HG03280 (cell line): ENCODE measurements at regions not wholly inside any gene's neighbourhood (a gene's known extent, or its start where the extent isn't known, plus 50 kb on each side); places are given as distances from the start of the nearest gene placed in this dataset.

Source experiments
- ATAC-seq: cut with Tn5 transposase; IDR thresholded peaks from one replicate; pipeline ENCODE4 v1.9.1; 2021; ENCODE audit warnings: mild to moderate bottlenecking, moderate library complexity; ENCODE audit not compliant: unreplicated experiment

DNA sequence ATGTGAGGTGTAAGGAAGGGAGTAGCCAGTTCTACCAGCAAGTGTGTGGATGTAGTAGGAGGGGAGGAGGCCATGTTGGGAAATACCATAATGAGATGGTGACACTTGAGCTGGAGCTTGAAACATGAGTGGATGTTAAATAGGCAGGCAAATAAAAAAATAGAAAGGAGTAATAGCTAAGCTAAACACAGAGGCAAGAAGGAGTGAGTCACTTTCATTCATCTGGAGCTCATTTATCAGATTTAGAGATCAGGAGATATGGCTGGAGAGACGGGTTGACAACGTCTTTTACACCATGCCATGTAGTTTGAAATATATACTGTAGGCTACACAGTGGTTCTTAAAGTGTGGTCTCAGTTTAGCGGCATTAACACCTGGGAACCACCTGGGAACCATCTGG is 390.5 kb downstream of the DIPK2A start:
- ATAC-seq, result no peak

DNA sequence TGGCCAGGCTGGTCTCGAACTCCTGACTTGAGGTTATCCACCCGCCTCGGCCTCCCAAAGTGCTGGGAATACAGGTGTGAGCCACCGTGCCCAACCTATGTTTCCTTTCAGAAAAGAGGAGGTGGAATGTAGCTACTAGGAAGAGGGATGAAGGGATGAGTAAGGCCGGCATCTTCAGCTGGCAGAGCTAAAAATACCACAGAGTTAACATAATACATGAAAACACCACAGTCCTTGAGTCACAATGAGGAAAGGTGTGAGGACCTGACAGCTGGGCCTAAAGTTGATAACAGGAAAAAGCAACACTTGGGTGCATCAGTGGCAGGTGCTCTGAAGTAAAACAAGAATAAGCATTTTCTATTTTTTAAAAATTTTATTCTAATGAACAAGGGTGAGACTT is 392.2 kb downstream of the DIPK2A start:
- ATAC-seq, result no peak

DNA sequence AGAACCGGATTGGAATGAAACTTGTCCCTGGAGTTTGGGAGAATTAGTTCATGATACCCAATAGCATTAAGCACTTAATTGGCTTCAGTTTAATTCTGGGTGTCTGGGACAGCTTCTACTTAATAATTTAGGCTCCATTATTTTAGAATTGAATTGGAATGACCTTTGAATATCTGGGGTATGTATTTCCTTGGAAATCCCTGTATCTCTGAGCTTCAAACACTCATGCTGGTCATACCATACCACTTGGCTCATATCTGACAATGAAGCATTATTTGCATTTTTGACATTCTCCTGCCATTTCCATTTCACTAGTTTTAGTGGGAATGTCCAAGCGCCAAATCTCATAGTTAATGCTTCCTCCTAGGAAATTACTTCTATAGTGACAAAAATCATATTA is 393.1 kb downstream of the DIPK2A start:
- ATAC-seq, result no peak

DNA sequence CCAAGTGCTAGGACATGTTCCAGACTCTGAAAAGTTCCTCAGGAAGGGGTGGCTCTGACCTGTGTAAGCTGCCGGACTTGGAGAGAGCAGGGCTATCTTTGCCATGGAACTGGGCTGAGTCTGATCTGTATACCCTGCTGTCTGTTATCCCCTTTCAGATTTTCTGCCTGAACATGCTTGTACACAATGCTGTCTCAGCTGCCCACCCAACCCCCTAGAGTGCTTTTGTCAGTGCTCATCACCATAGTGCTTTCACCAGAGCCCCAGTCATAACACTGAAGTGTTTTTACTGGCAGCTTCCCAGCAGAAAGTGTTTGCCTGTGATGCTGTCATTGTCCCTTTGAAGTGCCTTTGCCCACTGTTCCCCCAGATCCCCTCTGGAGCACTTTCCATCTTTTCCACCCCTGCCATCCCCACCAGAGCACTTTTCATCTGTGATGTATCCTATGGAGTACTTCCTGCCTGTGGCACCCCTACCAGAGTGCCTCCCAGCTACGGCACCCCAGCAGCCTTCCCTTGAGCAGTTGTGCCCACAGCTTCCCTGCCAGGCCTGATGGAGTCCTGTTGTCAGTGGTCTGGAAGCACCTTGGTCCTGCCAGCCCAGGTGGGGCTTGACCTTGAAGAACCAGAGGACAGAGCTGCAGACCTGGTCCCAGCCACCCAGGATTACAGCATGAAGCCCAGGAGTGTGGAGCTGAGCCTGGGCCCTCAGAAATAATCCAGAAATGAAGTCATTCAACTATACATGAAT is 397.7 kb downstream of the DIPK2A start:
- no peak for ATAC-seq

DNA sequence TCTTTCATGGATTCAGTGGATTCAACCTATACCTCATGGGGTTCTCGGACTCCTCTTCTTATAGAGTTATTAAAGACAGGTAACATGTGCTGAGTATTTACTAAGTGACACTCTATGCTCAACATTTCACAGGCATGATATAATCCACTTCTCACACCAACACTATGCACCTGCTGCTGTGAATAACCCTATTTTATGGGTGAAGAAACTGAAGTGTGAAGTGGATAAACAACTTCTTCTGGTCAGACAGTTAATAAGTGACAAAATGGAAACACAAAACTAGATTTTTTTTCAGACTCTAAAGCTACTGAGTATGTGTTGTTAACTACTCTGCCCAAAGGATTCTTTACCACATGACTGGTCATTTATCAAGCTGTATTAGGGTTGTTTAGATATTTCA is 403.5 kb downstream of the DIPK2A start:
- ATAC-seq, result no peak

DNA sequence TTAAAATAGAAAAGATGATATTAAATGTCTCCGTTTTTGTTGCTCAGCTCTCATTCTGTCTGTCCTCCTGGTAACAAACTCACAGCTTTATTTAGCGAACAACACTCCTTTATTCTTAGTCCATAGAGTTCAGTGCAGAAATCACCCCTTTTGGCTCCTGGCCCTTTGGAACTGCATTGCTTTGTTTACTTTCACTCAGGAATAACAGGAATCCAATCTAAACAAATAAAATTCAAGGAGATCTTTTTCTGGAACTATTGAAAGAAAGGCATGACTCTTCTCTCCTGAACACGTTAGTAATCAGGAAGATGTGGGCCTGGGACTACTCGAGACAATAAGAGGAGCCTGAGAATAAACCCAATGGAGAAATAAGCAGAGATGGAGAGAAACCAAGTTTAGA is 409.2 kb downstream of the DIPK2A start:
- ATAC-seq, result no peak

DNA sequence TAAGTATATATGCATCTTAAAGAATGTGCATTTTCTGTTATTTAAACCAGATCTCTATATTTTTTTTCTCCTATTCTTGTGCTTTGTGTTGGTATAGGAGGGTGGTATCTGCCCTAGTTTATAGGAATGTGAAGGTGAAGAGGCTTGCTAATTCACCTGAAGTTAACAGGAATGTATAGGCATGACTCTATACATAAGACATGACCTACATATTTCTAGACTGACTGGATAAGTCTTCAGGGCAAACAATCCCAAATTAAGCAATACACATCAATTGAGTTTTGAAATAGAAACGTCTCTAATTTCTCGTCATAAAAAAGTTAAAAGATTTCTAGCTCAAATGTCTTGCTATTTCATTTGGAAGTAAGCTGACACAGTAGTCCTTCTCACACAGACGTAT is 410.0 kb downstream of the DIPK2A start:
- ATAC-seq, result no peak

DNA sequence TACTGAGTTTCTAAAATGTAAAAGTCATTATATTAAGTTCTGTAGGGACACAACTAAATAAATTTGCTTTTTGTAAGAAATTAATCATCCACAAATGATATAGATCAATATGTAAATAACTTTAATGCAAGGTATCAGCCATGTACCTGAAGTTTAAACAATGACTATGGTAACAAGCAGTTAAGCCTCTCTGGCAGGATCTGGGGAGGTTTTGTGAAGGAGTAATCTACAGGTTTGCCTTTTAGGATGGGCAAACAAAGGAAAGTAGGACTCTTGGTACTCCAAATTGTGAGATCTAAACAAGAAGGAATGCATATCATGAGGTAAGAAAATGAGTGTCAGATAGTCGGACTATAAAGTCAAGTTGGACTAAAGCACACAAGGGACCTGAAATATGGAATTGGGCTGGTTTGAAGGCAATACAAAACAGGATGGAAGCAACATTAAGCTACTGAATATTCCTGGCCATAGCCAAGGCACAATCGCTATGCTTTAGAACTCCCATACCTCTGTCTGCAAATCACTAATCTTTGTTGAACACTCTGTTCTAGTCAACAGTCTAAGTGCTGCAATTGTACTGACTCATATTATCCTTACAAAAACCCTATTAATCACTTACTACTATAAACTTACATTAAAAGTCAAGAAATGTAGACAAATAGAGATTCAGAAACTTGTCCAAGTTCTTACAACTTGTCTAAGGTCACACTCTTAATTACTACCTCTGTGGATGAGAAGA is 412.8 kb downstream of the DIPK2A start:
- ATAC-seq, result no peak

DNA sequence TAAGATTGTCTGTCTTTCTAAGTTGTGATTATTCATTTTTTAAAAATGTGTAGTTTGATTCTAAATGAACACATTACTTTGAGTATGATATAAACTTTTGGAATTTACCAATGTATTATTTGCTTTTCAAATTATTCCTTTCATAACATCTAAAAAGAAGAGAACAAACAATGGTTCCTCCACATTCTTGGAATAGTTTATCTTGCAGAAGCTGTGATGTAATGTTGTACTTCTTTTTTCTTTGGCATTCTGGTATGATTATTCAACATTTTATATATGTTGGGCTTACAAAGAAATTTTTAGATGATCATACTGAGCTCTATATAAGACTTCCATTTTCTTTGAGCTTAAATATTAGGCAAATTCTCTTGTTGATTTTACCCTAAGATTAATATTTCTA is 419.2 kb downstream of the DIPK2A start:
- ATAC-seq, result no peak

DNA sequence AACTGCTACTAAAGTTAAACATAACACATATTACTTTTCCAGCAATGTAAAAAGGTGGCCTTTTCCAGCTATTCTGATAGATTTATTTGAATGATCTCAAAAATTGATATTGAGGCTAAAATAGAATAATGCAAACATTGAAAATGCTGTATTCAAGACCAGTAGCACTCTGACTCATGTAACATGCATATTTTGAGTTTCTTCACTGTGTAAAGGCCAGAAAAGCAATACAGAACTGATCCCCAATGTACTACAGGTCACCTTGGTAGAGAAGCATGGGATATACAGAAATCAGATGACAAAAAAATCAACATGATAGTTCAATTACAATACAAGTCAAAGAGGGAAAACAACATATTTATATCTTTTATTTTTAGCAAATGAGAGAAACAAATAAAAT is 419.6 kb downstream of the DIPK2A start:
- ATAC-seq, result no peak

DNA sequence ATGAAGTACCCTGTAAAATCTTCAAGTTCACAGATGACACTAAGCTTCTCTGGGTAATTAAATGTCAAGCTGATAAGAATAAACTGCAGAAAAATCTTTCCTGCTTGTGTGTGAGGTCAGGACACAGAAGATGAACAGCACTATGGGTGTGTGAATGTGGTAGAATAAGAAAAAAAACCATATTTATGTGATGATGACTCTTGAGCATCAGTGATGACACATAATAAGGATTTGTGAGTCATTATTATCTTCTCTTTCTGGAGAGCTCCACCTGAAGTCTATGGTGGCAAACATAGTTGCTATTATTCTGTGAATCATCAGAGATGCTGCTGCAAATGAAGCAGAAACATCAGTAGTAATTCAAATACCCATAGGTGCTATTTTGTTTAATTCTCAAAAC is 422.4 kb downstream of the DIPK2A start:
- ATAC-seq, result no peak

DNA sequence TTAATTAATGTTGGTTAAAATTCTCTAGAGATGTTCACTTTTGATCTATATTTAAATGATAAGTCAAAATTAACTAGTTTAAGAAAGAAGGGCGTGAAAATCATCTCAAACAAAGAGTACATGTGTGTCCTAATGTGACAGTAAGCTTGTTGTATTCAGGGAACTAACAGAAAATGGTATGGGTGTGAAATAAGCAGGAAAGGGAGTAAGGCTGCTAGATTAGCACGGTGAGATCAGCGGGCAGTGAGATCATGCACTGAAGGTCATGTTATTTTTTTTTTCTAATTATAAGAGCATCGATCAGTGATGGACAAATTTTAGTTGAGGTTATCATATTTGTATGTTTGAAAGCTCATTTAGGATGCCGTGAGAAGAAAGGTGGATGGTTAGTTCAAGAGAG is 430.8 kb downstream of the DIPK2A start:
- ATAC-seq, result no peak

DNA sequence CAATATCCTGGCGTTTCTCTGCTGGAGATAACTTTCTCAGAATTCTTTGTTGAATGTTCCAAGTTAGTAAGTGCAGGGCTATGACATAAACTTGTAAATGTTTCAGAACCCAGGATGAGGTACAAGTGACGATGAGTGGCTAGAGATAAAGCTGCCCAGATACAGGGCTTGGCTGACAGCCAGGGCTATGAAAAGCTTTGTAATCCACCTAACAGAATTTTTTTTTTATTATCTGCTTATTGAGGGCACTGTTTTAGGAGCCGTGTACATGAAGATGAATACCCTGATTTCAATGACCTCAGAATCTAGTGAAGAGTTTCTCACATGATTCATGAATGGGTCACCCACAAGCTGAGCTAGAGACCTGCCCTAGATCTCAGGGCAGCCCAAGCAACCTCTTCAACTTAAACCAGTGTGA is 431.4 kb downstream of the DIPK2A start:
- no peak for ATAC-seq

DNA sequence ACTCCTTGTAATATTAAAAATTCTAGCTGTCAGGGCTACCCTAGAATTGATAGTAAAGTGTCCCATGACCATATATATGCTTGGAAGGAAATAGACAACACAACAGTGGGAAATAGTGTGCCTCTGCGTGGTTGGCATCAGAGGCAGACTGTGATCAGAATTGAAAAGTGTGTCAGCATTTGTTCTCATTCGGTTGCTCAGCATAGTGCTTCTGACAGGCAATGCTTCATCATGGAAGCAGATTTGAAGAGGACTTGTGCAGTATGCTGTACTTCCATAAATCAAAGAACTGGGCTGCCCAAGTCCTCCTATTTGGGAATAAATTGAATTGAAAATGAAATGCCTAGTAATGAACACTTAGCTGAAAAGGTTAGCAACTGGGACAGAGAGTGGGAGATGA is 435.7 kb downstream of the DIPK2A start:
- ATAC-seq, result no peak

DNA sequence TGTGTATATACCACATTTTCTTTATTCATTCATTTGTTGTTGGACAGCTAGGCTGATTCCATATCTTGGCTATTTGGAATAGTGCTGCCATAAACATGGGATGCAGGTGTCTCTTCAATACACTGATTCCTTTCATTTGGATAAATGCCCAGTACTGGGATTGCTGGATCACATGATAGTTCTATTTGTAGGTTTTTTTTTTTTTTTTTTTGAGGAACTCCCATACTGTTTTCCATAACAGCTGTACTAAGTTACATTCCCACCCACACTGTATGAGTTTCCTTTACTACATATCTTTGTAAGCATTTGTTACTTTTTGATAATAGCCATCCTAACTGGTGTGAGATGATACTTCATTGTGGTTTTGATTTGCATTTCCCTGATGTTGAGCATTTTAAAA is 437.7 kb downstream of the DIPK2A start:
- no peak for ATAC-seq

DNA sequence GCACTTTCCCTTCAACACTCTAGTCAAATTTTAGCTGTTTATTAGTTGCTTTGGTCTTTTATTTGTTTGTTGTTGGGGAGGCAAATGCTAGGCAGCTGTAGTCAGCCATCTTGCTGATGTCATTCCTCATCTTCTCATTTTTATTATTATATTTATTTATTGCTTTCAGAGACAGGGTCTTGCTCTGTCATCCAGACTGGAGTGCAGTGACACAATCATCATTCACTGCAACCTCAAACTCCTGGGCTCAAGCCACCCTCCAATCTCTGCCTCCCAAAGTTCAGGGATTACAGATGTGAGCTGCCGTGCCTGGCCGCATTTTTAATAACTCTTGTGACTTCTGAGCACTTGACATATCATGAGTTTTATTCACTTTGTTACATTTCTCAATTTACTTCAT is 441.4 kb downstream of the DIPK2A start:
- no peak for ATAC-seq

DNA sequence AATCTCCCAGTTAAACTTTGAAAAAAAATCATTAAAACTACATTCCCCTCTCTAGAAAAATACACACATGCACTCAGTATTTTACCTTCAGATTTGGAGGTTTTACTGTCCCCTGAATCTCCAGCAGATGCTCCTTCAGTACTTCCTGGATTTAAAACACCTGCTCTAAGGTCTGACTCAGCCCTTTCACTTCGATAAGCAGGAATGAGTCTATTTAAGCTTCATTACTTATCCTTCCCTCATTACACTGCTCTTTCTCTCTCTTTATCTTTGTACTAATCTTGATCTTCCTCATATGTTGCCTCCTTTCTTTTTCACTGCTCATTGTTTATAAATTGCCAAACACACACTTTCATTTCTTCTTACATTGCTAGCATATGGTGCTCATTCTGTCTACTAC is 443.9 kb downstream of the DIPK2A start:
- no peak for ATAC-seq

DNA sequence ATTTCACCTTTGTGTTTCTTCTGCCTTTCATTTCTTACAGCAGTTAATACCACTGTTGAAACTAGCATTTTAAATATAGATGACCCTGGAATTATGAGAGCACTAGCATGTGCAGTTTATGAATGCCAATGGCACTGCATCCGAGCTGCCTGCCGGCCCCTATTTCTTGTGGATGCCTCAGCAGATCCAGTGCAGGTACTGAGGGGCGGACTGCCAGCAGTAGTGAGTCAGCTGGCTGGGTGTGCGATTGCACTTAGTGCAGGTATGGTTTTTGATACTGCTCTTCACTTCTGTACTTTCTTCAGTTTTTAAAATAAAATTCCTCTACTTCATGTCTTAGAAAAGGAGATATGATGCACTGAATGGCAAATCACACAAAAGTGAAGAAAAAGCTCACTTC is 453.0 kb downstream of the DIPK2A start:
- no peak for ATAC-seq

DNA sequence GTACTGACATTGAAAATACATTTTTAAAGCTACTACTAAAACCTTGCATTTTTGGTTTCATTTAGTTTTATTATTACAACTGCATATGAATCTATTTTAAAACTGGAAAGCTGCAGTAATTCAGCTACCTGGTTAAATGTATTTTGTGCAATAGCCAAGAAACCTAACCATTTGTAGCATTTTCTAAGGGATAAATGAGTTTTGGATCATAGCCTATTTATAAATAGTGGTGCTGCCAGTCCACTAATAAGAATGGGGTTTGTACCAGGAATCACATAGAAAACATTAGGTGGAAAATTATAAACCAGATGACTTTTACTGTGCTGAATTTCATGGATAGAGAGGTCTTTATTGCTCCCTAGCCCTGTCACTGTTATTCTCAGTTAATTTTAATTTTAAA is 454.7 kb downstream of the DIPK2A start:
- no peak for ATAC-seq

DNA sequence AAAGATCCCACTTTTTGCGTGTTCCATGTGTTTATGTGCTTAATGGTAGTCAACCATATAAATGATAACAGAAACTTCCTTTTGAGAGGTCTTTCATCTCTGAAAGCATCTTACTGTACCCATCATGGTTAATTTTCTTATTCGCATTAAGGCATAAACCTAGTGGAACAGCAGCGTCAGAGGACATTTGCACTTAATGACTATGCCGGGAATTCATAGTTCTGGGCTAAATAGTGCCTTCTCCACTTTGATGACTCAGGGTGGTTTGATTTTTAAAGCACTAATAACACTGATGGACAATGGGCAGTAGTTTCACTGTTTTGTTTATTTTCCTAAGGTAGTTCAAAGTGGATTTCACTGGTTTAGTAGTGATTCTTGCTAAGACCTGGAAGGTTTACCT is 455.3 kb downstream of the DIPK2A start:
- ATAC-seq, result no peak

DNA sequence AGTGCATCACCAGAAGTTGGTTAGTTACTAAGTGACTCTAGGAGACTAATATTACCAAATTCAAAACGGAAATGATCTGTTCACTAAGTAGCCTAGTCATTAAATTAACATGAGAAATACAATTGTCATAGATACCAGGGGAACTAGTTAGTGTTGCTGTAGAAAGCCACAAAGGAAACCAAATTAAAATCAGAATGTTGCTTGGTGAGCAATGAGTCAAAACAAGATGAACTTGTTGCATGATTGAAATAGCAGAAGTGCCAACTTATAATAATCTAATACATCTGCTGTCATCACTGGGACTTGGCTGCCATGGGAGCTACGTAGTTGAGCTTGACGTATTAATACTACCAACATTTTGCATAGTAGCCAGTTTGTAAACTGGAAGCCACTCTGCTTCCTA is 458.1 kb downstream of the DIPK2A start:
- peak; percentile 77 for ATAC-seq

DNA sequence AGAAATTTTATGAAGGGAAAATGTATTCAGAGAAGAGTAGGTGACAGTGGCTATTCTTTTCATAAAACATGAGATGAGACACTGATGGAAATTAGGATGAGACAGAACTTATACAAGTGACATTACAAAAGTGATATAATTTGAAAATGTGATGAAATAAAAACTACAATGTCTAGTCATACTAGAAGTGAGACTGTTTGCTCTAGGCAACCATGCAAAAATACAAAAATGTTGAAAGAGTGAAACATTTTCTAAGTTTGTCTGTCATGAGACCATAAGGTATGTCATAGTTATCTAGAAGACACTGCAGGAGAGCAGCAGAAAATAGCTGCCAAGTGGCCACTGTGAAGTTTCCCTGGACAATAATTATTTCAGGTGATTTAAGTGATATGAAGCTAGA is 459.5 kb downstream of the DIPK2A start:
- peak; percentile 51 for ATAC-seq

DNA sequence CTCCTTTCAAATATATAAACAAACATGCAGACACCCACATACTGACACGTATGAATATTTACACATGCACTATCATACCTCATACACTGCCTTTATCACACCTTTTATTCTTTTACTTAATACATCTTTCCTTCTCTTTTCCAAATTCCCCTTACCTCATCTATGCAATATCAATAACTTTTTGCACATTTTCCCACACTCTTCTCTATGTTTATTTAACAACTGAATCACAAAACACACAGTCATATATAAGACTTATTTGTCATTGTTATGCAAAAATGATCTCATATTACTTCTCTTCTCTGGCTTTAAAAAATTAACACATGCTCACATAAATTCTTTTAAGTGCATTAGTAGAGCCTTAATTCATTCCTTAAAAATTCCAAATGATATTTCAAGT is 461.4 kb downstream of the DIPK2A start:
- no peak for ATAC-seq
